ENCODE measurements at regions not wholly inside any gene's neighbourhood (a gene's known extent, or its start where the extent isn't known, plus 50 kb on each side); places are given as distances from the start of the nearest gene placed in this dataset.
A peak's percentile ranks its signal among the peaks of the same experiment; 100 is the strongest.

- no peak for DNase-seq
Observed at GRCh38 chr21:25422610-25423608, 184.4 kb downstream of the MRPL39 start.

DNA sequence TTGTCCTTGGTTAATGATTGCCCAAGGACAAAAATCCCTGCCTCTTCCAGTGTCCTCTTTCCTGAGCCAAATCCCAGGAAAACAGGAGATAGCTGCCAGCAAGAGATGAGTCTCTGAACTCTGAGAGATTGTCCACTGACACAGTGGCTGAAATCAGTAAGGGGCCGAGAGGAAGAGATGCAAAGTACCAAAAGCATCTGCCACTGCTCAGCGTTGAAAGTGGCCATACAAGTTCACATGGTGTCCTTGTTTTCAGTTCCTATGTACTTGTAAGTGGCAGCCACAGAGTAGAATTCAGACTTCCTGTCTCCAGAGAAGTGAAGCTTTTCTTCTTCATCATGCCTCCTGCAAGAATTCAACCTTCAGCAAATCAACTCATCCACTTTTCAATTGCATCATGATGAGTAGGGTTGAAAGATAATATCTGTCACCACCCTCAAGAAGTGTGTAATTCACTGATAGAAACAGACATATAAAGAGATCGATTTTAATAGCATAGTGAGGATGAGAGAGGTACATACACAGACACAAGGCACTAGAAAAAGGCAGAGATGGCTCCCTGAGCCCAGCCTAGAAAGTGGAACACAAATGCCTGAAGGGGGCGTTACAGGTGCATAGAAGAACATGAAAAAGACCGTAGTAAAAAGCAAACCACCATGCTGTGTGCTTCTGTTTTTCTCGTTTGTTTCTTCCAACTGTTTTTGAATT, 185.8 kb downstream of the MRPL39 start:
- peak; percentile 63 for DNase-seq

- DNase-seq = no peak
Observed at GRCh38 chr21:25420831-25421230, 186.4 kb downstream of the MRPL39 start.

GRCh38 chr21:25416669-25417068, 190.6 kb downstream of the MRPL39 start:
- no peak for DNase-seq

GRCh38 chr21:25412100-25412499, 195.2 kb downstream of the MRPL39 start:
- DNase-seq = no peak

DNA sequence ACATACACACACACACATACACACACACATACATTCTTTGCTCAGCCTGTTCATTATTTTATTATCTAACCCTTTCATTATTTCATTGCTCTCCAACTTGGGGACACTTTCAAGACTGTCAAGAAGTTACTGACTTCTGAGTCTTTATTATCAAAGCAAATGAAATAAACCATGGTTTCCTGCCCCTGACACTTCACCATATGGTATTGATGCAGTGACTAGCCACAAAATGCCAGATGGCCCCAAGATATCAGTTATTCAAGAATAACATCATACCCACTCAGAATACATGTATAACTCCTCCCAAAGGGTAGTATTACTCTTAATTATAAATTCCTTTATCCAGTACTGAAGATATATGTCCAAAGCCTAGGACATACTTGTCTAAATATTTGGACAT, 197.3 kb downstream of the MRPL39 start:
- DNase-seq = no peak

GRCh38 chr21:25408666-25409065, 198.6 kb downstream of the MRPL39 start:
- no peak for DNase-seq

DNA sequence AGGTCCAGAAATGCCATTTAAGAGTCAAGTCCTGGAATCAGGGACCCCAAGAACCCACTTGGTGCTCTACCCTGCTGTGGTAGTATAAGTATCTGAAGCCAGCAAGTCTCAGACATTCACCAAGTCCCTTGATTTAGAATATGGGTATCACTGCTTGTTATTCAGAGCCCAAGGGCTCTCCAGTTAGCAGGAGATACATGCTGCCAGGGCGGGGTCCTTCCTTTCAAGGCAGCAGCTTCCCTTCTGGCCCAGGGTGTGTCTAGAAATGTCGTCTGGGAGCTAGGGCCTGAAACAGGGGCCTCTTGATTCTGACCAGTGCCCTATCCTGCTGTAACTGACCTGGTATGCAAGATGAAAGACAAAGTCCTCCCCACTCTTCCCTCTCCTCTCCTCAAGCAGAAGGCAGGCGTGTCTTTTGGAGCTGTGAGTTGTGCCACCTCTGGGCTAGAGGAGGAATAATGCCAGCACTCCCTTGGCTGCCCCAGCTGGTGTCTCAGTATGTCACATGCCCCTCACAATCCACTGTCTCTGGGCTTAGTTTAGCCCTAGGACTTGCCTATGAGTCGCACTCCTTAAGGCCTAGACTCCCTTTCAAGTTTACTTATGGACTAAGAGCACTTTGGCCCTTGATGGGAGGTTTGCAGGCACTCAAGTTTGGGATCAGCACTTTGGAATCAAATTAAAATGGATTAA, 200.2 kb downstream of the MRPL39 start:
- DNase-seq = no peak

GRCh38 chr21:25405984-25406383, 201.3 kb downstream of the MRPL39 start:
- DNase-seq = no peak

DNA sequence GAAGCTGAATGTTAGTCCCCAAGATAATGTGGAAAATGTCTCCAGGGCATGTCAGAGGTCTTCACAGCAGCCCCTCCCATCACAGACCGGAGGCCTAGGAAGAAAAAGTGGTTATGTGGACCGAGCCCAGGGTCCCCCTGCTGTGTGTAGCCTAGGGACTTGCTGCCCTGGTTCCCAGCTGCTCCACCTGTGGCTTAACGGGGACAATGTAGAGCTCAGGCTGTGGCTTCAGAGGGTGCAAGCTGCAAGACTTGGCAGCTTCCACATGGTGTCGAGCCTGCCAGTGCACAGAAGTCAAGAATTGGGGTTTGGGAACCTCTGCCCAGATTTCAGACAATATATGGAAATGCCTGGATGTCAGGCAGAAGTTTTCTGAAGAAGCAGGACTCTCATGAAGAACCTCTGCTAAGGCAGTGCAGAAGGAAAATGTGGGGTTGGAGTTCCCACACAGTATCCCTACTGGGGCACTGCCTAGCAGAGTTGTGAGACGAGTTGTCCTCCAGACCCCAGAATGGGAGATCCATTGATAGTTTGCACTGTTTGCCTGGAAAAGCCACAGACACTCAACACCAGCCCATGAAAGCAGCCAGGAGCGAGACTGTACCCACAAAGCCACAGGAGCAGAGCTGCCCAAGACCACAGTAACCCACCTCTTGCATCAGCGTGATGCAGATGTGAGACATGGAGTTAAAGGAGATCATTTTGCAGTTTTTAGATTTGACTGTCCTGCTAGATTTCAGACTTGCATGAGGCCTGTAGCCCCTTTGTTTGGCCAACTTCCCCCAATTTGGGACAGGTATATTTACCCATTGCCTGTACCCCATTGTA, 204.9 kb downstream of the MRPL39 start:
- no peak for DNase-seq

DNA sequence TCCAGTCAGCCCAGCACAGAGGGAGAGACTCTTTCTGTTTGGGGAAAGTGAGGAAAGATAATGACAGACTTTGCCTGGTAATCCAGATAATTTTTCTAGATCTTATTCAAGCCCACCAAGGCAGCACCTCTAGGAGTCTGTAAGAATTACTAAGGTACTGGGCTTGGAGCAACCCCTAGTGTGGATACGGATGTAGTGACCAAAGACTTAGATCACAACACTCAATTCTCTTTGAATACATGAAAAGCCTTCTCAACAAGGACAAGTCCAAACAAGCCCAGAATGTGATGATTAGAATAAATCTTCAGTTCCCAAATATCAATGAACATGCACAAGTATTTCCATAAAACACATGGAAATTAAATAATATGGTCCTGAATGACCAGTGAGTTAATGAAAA, 206.9 kb downstream of the MRPL39 start:
- no peak for DNase-seq

GRCh38 chr21:25398630-25399029, 208.7 kb downstream of the MRPL39 start:
- DNase-seq = no peak

DNA sequence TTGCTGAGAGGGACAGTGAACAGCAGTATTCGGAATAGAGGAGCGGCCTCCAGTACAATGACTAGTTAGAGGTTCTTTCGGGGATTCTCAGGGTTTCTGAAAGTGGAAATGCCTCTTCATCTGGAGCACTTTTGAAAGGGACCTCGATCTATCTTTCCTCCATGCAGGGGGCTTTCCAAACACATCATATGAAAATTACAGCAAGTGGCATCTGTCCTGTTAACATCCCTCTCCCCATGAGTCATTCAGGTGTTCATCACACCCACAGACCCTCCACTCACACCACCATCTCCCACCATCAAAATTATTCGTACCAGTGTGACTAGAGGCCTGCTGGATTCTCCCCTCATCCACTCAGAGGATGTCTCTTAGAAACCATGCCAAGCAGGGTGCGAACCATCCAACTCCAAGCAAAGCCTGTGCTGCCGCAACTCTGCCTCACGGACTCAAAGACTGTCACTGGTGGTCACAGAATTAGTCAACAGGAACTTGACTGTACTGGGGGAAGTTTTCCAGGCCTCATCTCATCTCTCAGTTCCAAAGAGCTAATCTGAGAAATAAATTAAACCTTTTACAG, 211.1 kb downstream of the MRPL39 start:
- no peak for DNase-seq

- no peak for DNase-seq
Observed at GRCh38 chr21:25391777-25392176, 215.5 kb downstream of the MRPL39 start.

GRCh38 chr21:25390701-25391100, 216.6 kb downstream of the MRPL39 start:
- no peak for DNase-seq

GRCh38 chr21:25387665-25388064, 219.6 kb downstream of the MRPL39 start:
- DNase-seq = no peak

GRCh38 chr21:25385911-25386474, 221.3 kb downstream of the MRPL39 start:
- DNase-seq = no peak

DNA sequence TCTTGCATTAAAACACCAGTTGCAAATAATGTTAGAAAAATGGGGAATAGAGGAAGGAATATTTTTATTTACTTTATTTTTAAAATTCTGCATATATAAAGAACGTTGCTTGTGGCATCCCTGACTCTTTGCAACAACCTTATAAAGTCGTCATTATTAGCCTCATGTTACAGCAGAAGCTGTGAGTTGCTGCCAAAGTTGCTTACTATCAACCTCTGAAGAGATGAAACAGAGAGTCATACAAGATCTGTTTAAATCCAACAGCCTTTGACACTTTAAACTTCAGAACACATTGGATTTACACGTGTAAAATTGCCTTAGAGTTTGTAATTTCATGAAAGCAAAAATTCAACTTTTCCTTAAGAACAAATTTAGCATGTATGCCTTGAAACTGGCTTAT, 221.9 kb downstream of the MRPL39 start:
- DNase-seq = no peak

GRCh38 chr21:25384782-25385181, 222.5 kb downstream of the MRPL39 start:
- DNase-seq = no peak

DNA sequence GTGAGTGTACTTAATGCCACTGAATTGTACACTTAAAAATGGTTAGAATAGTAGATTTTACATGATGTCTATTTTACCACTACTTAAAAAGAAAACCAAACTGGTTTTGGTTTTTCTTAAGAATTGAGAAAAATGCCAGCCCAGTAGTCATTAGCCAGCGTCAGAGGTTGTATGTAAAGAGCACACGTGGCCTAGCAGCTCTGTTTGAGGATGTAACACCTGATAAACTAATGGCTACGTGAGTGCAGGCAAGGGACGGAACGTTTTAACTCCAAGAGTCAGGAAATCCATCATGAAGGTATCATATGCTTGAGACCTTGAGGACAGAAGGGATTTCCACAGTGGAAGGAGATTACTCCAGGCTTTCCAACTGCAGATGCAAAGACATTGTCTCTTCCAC, 223.7 kb downstream of the MRPL39 start:
- no peak for DNase-seq

- no peak for DNase-seq
Observed at GRCh38 chr21:25381936-25382452, 225.3 kb downstream of the MRPL39 start.

DNA sequence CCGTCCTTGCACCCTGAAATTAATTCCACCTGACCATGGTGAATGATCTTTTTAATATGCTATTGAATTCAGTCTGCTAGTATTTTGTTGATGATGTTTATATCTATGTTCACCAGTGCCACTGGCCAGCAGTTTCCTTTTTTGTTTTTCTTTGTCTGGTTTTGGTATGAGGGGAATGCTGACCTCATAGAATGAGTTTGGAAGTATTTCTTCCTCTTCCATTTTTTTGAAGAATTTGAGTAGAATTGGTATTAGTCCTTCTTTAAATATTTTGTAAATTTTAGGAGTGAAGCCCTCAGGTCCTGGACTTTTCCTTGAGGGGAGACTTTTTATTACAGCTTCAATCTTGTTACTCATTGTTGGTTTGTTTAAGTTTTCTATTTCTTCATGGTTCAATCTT, 231.6 kb downstream of the MRPL39 start:
- DNase-seq = no peak
